Dedifferentiated amniotic fluid mesenchymal stem cell (primary cell): ENCODE measurements at regions not wholly inside any gene's neighbourhood (a gene's known extent, or its start where the extent isn't known, plus 50 kb on each side); places are given as distances from the start of the nearest gene placed in this dataset.
"Not testable (repeated sequence)": the region's sequence is repeated elsewhere in the genome, so short reads cannot be mapped to it uniquely, and the experiment has no call there.

Experiments used
- DNase-seq: peaks from one replicate; pipeline ENCODE4 v3.0.0-alpha.2; 2016; ENCODE audit errors: extremely low spot score

- DNase-seq = no peak
Measured at GRCh38 chr3:95460274-95460673, 1354.1 kb upstream of the EPHA6 start.

DNA sequence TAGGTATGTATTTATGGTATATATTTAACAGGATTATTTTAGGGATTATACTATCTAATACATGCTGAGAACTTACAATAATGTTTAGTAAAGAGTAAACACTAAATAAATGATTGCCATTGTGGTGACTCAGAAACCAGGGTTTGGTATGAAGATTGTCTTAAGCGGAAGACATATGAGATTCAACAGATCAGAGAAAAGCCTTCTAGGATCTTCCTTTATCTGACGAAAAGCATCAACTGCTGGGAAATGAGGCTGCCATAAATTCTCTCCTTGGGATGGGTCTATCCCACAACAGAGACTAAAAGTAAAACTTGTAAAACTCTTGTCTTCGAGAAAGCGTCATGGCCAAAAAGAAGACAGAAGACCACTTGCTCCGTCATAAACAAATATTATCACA, 1352.2 kb upstream of the EPHA6 start:
- DNase-seq = no peak

DNA sequence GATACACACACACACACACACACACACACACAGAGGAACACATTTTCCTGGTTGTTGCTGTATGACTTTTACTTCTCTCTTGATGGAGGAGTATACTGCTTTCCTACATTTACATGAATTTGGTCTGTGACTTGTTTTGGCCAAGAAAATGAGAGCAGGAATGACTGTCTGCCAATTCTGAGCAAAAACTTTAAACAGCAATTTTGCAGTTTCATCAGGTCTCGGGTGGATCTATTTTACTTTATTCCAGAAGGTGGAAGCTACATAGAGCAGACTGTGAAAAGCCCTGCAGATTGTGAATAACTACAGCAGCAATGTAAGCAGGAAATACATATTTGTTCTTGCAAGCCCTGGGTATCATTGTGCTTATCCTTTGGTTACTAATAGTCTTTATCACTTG, 1350.0 kb upstream of the EPHA6 start:
- no peak for DNase-seq

- DNase-seq = no peak
Measured at GRCh38 chr3:95468331-95468730, 1346.1 kb upstream of the EPHA6 start.

DNA sequence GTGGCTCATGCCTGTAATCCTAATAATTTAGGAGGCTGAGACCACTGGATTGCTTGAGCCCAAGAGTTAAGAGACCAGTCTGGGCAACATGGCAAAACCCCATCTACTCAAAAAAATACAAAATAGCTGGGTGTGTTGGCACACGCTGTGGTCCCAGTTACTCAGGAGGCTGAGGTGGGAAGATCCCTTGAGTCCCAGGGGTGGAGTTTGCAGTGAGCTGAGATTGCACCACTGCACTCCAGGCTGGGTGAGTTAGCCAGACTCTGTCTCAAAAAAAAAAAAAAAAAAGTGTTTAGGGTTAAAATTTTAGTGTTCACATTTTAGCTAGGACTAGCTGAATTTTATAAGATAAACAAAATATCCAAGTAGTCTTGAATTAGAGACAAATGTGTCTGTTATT, 1340.1 kb upstream of the EPHA6 start:
- DNase-seq = no peak

DNA sequence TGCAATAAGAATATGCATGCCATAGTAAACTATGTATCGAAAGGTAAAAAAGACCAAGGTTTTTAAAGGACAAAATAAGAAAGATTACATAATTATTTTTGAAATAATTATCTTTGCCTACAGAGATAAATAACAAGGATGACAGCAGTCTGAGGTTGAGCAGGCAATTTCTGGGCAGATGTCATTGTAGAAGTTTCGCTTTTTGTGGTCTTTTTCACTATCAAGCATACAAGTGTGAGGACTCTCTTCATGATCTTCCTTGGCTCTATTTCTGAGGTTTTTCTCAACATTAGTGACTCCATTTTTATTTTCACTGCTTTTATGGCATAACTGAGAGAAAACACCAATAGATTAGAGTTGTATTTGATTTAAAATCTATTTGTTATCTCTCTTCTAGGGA, 1337.9 kb upstream of the EPHA6 start:
- DNase-seq = no peak

DNA sequence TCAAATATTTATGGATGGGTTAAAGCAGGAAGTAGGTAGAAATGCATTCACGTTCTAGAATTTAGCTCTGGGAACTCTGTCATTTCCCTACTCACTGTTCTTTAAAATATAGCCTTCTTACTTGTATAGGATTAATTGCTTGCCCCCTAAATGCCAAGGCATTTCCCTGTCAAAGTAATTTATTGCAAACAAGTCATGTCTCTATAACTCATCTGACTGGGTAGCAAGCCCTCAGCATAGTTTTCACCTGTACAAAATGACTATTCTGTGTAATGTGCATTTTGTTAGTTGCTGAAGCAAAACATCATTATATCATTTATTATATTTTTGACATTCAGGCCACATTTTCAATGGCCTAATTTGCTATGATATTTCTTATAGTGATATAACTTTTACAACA, 1308.2 kb upstream of the EPHA6 start:
- no peak for DNase-seq

- no peak for DNase-seq
Measured at GRCh38 chr3:95508124-95508523, 1306.3 kb upstream of the EPHA6 start.

DNA sequence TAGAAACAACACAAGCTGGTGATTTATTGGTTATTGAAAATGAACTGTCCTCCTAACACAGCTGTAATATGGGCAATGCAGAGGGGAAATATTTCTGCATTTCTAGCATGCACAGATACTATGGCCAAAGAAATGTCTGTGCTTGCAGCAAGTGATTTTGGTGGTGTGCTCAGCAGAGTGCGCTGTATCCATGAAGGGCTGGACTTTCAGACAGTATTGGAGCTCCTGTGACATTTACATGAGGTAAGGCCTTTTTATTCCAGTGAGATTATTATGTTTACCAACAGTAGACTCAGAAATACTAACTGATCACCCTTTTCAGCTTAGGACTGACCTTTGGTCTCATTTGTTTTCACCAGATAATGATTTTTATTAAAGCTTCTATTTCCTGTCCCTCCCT, 1302.6 kb upstream of the EPHA6 start:
- DNase-seq = no peak

GRCh38 chr3:95514260-95514659, 1300.1 kb upstream of the EPHA6 start:
- no peak for DNase-seq

GRCh38 chr3:95521396-95521795, 1293.0 kb upstream of the EPHA6 start:
- DNase-seq = no peak

GRCh38 chr3:95522449-95522848, 1291.9 kb upstream of the EPHA6 start:
- DNase-seq = no peak

DNA sequence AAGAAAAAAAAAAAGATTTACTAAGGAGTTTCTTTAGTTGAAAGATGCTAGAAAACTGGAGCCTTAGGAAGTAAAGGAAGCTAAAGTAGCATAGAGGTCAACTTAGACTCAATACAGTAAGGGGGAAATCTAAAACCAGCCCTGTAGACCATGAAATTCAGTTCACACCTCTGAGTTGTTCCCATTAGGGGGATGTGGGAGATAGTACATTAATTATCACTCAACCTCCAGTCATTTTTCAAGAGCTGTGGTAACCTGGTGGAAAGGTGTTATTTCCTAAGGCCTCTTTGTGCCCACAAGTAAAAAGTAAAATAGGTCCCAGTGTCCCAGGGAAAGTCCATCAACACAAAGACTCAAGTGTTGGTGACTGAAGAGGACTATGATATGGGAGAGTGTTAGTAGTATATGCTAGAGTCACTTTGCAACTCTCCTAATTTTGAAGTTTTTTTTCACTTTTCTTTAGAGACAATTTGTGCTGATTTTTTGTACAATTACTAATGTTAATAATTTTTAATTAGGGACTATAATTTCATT, 1274.4 kb upstream of the EPHA6 start:
- DNase-seq = no peak

DNA sequence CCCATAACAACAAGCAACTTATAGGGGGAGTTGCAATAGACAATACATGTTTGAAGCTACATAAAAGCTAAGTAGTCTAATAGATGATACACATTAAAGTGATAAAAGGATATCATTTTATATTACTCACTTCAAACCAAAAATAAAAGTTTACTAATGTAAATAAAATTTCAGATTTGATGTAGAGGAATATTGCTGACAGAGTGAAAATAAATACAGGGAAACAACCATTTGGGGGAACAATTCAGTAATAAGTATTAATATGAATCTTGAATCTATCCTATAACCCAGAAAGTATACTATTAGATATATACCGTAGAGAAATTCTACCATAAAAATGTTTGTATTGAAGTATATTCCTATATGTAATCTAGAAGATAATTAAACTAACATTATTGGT, 1248.9 kb upstream of the EPHA6 start:
- DNase-seq = no peak

DNA sequence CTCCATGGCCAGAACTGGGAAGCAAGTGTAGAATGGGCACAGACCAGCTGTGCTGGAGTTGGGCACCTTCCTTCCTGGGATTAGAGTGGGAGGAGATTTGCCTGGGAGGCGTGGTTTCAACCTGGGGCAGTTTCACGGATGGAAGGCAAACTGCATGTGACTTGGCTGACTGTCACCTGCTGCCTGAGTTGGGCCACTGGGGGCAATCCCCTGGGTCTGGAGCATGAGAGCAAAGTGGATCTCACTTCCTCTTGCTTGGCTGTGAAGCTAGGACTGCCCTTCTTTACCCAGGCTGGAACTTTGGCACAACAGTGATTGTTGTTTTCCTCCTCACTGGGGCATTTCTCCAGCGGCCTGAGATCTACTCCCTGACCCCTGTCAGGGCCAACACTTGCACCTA, 1247.0 kb upstream of the EPHA6 start:
- no peak for DNase-seq

GRCh38 chr3:95586754-95587153, 1227.6 kb upstream of the EPHA6 start:
- no peak for DNase-seq

GRCh38 chr3:95587641-95588040, 1226.8 kb upstream of the EPHA6 start:
- DNase-seq = not testable (repeated sequence)

DNA sequence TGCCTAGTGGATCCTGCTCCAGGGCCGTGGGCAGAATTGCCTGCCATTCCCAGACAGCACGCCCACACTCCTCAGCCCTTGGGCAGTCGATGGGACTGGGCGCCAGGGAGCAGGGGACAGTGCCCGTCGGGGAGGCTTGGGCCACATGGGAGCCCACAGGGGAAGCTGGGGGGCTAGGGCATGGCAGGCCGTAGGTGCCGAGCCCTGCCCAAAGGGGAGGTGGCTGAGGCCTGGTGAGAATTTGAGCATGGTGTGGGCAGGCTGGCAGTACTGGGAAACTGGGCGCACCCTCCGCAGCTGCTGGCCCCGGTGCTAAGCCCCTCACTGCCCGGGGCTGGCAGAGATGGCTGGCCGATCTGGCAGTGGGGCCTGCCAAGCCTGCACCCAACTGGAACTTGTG, 1225.9 kb upstream of the EPHA6 start:
- no peak for DNase-seq

DNA sequence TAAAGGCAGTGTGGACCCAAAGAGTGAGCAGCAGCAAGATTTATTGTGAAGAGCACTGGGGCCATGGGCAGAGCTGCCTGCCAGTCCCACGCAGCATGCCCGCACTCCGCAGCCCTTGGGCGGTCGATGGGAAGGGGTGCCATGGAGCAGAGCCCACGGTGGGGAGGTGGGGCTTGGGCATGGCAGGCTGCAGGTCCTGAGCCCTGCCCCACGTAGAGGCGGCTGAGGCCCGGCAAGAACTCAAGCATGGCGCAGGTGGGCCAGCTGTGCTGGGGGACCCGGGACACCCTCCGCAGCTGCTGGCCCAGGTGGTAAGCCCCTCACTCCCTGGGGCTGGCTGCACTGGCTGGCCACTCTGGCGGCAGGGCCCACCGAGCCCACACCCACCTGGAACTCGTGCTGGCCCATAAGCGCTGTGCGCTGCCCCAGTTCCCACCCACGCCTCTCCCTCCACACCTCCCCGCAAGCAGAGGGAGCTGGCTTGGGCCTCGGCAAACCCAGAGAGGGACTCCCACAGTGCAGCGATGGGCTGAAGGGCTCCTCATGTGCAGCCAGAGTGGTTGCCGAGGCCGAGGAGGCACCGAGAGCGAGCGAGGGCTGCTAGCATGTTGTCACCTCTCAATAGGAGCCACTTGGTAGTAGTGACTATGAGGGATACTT, 1218.8 kb upstream of the EPHA6 start:
- DNase-seq = no peak

- no peak for DNase-seq
Measured at GRCh38 chr3:95607926-95608325, 1206.5 kb upstream of the EPHA6 start.

GRCh38 chr3:95609411-95609810, 1205.0 kb upstream of the EPHA6 start:
- DNase-seq = no peak

DNA sequence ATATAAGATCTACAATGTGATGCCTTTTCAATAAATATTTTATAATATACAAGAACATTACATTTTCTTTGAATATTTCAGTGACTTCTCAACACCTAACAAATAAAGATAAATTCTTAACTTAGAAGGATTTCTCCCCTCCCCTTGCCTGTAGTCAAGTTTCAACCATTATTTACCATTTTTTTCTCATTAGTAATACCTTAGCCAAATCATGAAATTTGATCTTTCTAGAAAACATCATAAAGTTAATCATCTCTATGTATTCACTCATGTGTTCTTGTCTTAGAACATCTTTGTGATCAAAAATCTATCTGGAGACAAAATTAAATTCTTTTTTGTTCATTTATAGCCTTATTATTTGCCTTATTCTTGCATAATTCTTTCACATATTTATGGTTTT, 1201.8 kb upstream of the EPHA6 start:
- DNase-seq = no peak

DNA sequence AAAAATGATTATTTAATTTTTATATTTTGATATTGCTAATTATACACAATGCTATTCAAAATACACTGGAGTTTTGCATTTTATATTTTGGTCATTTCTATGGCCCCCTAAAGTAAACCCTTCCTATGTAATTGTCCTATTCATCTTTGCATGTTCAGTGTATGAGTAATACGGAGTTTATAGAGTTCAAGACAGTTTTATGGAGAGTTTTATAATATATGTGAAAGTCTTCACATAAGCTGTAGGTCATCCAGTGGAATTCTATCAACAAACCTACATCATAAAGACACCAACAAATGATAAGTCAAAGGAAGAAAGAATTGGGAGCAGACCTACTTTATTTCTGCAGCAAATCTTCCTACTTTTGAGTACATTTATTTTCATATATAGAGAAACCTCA, 1200.4 kb upstream of the EPHA6 start:
- no peak for DNase-seq

DNA sequence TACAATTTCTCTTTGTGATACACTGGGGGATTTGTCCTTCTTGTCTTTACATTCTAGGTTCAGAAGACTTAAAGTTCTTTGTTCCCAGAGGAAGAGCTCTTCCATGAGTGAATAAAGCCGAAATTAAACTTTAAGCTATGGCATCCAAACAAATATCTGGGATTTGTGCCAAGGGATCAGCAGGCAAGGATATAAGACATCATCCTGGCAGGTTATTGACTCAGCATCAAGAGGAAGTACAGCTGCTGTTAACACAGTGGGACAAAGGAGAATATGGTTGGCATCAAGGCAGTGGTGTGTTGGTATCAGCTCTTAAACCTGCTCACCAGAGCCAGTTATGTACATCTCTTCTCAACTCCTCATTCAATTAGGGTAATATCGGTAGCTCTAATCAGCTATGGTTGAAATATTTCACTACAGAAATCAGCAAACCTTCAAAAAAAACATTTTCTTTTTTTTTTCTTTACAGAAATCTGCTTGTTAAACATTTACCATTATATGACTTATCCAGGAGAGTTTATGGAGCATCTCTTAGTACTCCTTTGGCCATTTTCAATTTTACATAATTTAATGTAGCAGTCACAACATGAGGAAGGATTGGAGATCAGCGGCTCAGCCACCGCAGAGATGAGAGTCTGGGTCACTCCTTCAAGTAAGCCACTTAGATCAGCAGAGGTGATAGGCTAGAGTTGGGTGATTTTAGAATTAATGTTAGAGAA, 1198.6 kb upstream of the EPHA6 start:
- no peak for DNase-seq
